ENCODE measurements at regions not wholly inside any gene's neighbourhood (a gene's known extent, or its start where the extent isn't known, plus 50 kb on each side); places are given as distances from the start of the nearest gene placed in this dataset.

DNA sequence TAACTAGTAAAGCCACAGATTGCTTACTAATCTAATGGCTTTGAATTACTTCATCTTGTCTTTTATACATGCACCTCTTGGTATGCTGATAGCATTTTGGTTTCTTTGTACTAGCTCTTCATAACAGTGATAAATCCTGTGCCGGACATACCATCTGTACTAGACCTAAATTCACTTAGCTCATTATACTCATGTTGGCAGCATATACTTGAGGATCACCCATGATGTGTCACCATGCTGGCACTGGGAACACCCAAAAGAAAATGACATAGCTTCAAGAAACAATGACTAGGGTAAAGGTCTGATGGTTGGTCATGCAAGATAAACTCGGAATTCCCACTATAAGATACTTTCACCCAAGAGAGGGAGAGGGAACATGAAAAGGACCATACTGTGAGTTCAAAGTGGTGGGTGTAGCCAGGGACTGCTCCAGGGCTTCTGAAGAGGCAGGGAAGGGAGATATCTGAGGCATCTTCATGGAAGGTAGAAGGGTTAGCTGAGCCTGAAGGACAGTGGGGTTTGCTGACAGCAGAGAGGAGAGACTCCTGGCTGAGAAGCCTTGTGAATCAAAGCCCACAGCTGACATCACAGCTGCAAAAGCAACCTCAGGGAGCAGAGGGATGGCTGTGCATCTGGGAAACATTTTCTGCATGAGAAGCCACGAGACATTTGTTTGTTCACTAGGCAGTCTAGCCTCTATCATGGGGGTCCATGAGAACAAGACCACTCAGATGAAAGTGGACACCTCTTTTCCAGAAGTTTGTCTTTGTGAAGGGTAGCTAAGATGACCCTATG is 314.2 kb downstream of the RAB28 start:
- Histone ChIP-seq H3K4me3 (no peak overlapping the region), H3K4me1 (no peaks in the 10 kb centered on the region), H3K9me3 (no peaks in the 10 kb centered on the region), H3K27me3 (no peaks in the 10 kb centered on the region), H3K27ac (no peak overlapping the region), H3K36me3 (no peaks in the 10 kb centered on the region)
- TF ChIP-seq EP300 (IDR thresholded peaks at IDR 0.05) = no peak
- TF ChIP-seq, protein P1, sequence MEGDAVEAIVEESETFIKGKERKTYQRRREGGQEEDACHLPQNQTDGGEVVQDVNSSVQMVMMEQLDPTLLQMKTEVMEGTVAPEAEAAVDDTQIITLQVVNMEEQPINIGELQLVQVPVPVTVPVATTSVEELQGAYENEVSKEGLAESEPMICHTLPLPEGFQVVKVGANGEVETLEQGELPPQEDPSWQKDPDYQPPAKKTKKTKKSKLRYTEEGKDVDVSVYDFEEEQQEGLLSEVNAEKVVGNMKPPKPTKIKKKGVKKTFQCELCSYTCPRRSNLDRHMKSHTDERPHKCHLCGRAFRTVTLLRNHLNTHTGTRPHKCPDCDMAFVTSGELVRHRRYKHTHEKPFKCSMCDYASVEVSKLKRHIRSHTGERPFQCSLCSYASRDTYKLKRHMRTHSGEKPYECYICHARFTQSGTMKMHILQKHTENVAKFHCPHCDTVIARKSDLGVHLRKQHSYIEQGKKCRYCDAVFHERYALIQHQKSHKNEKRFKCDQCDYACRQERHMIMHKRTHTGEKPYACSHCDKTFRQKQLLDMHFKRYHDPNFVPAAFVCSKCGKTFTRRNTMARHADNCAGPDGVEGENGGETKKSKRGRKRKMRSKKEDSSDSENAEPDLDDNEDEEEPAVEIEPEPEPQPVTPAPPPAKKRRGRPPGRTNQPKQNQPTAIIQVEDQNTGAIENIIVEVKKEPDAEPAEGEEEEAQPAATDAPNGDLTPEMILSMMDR (IDR thresholded peaks at IDR 0.05) = no peak
- no peak for TF ChIP-seq POLR2AphosphoS5 (IDR thresholded peaks at IDR 0.05)
- no peak for TF ChIP-seq POLR2A (IDR thresholded peaks at IDR 0.05)
- 76 to 90% methylated on average over 3 of the region's 3 CpGs for WGBS, 2 donors
- no peak for DNase-seq
- ATAC-seq (ENCODE audit: low FRiP score in 2 of 2) = no peak

- no peak for DNase-seq
- Histone ChIP-seq H3K4me3 (no peak overlapping the region), H3K27ac (no peak overlapping the region), H3K9me3 (no peaks in the 10 kb centered on the region), H3K27me3 (no peaks in the 10 kb centered on the region), H3K4me1 (no peaks in the 10 kb centered on the region), H3K36me3 (no peaks in the 10 kb centered on the region)
- no peak for ATAC-seq (ENCODE audit: low FRiP score in 2 of 2)
- WGBS, 2 donors = 80 to 84% methylated on average over 2 of the region's 2 CpGs
- TF ChIP-seq, protein P1 (IDR thresholded peaks at IDR 0.05) = no peak
- no peak for TF ChIP-seq EP300 (IDR thresholded peaks at IDR 0.05)
- no peak for TF ChIP-seq POLR2AphosphoS5 (IDR thresholded peaks at IDR 0.05)
- TF ChIP-seq POLR2A (IDR thresholded peaks at IDR 0.05) = no peak
Observed at GRCh38 chr4:13168326-13168725, 315.8 kb downstream of the RAB28 start.

GRCh38 chr4:13166214-13166613 is 317.9 kb downstream of the RAB28 start:
- no peak for DNase-seq
- no peak for TF ChIP-seq POLR2AphosphoS5 (IDR thresholded peaks at IDR 0.05)
- no peak for TF ChIP-seq POLR2A (IDR thresholded peaks at IDR 0.05)
- TF ChIP-seq EP300 (IDR thresholded peaks at IDR 0.05) = no peak
- TF ChIP-seq, protein P1 (IDR thresholded peaks at IDR 0.05) = no peak
- 93 to 95% methylated on average over 2 of the region's 2 CpGs for WGBS, 2 donors

GRCh38 chr4:13164783-13165331 is 319.3 kb downstream of the RAB28 start:
- Histone ChIP-seq H3K36me3 (no peaks in the 10 kb centered on the region), H3K9me3 (no peaks in the 10 kb centered on the region), H3K27me3 (no peaks in the 10 kb centered on the region), H3K27ac (no peak overlapping the region), H3K4me3 (no peak overlapping the region), H3K4me1 (no peaks in the 10 kb centered on the region)
- no peak for TF ChIP-seq EP300 (IDR thresholded peaks at IDR 0.05)
- no peak for TF ChIP-seq POLR2A (IDR thresholded peaks at IDR 0.05)
- no peak for TF ChIP-seq POLR2AphosphoS5 (IDR thresholded peaks at IDR 0.05)
- TF ChIP-seq, protein P1 (IDR thresholded peaks at IDR 0.05) = no peak
- DNase-seq (no peak), ATAC-seq (ENCODE audit: low FRiP score in 2 of 2) (no peak)
- 87 to 88% methylated on average over 6 of the region's 6 CpGs for WGBS, 2 donors

More at GRCh38 chr4:13166214-13166613, 317.9 kb downstream of the RAB28 start:
- Histone ChIP-seq H3K9me3 (no peaks in the 10 kb centered on the region), H3K36me3 (no peaks in the 10 kb centered on the region), H3K27ac (no peak overlapping the region), H3K27me3 (no peaks in the 10 kb centered on the region), H3K4me1 (no peaks in the 10 kb centered on the region), H3K4me3 (no peak overlapping the region)
- ATAC-seq (ENCODE audit: low FRiP score in 2 of 2) = no peak
